IMR-90 (cell line): ENCODE measurements at regions not wholly inside any gene's neighbourhood (a gene's known extent, or its start where the extent isn't known, plus 50 kb on each side); places are given as distances from the start of the nearest gene placed in this dataset.

Experiments used
- ATAC-seq: fragments of 200-7000 bp; cut with Tn5 transposase; 2 replicates; pipeline ENCODE4 v1.9.1; 2020; ENCODE audit warnings: low read depth, mild to moderate bottlenecking, moderate library complexity
- BruUV-seq: library from RNA; stranded (reverse); fragments of 400-500 nt; replicated peaks from 2 replicates; lab custom pipeline; 2021; lab: Mats Ljungman, UMichigan
- CTCF ChIA-PET: fragments of 300-600 bp; formaldehyde crosslinking; extraction: SDS; loops from one replicate; lab custom pipeline; 2021; ENCODE audit warnings: antibody characterized with exemption; lab: Yijun Ruan, JAX
- POLR2A ChIA-PET: fragments of 300-600 bp; sonication (Branson Sonifier 250); formaldehyde crosslinking; loops from one replicate; lab custom pipeline; 2022; ENCODE audit warnings: antibody characterized with exemption; ENCODE audit not compliant: unreplicated experiment; lab: Charles Lee
- DNase-seq: peaks from one replicate; pipeline ENCODE4 v3.0.0; 2013
- H2AFZ ChIP-seq: replicated peaks from 2 replicates; pipeline ENCODE3; 2013; ENCODE audit warnings: low read length, mild to moderate bottlenecking; ENCODE audit not compliant: poor library complexity
- H2AK5ac ChIP-seq: 2 replicates; pipeline ENCODE4 v1.6.1; 2013; ENCODE audit warnings: low read depth, low read length, inconsistent platforms
- H2AK9ac ChIP-seq: replicated peaks from 2 replicates; pipeline ENCODE3; 2013; ENCODE audit warnings: mild to moderate bottlenecking, low read depth, low read length, moderate library complexity; ENCODE audit not compliant: poor library complexity
- H2BK120ac ChIP-seq: 2 replicates; pipeline ENCODE4 v1.6.1; 2013; ENCODE audit warnings: low read depth, low read length, inconsistent platforms
- H2BK15ac ChIP-seq: 3 replicates; pipeline ENCODE4 v1.6.1; 2013; ENCODE audit warnings: low read depth, low read length, inconsistent platforms
- H2BK20ac ChIP-seq: 2 replicates; pipeline ENCODE4 v1.6.1; 2013; ENCODE audit warnings: low read depth, mild to moderate bottlenecking, inconsistent platforms, low read length, moderate library complexity
- H2BK5ac ChIP-seq: 2 replicates; pipeline ENCODE4 v1.6.1; 2013; ENCODE audit warnings: mild to moderate bottlenecking, low read depth, low read length, inconsistent platforms; ENCODE audit not compliant: poor library complexity, severe bottlenecking
- H3K14ac ChIP-seq: replicated peaks from 2 replicates; pipeline ENCODE4 v1.6.1; 2013; ENCODE audit warnings: low read depth, low read length, inconsistent platforms
- H3K18ac ChIP-seq: 2 replicates; pipeline ENCODE4 v1.6.1; 2013; ENCODE audit warnings: low read depth, low read length, control low read depth
- H3K23ac ChIP-seq: 2 replicates; pipeline ENCODE4 v1.6.1; 2013; ENCODE audit warnings: low read depth, low read length, inconsistent platforms
- H3K27ac ChIP-seq: 2 replicates; pipeline ENCODE4 v1.5.1; 2013; ENCODE audit warnings: mild to moderate bottlenecking, control low read depth, low read length; ENCODE audit not compliant: insufficient read depth
- H3K27me3 ChIP-seq: 2 replicates; pipeline ENCODE4 v1.6.1; 2013; ENCODE audit warnings: low read length; ENCODE audit not compliant: control insufficient read depth, insufficient read depth
- H3K36me3 ChIP-seq: 2 replicates; pipeline ENCODE4 v1.6.1; 2013; ENCODE audit warnings: low read length, mixed read lengths; ENCODE audit not compliant: control insufficient read depth, insufficient read depth
- H3K4ac ChIP-seq: 2 replicates; pipeline ENCODE4 v1.6.1; 2013; ENCODE audit warnings: low read depth, low read length, inconsistent platforms
- H3K4me1 ChIP-seq: 2 replicates; pipeline ENCODE4 v1.6.1; 2013; ENCODE audit warnings: low read length, mixed read lengths; ENCODE audit not compliant: control insufficient read depth, insufficient read depth
- H3K4me2 ChIP-seq: 2 replicates; pipeline ENCODE4 v1.6.1; 2013; ENCODE audit warnings: low read depth, mild to moderate bottlenecking, control low read depth, low read length, moderate library complexity
- H3K4me3 ChIP-seq: 2 replicates; pipeline ENCODE4 v1.5.1; 2013; ENCODE audit warnings: low read depth, mild to moderate bottlenecking, control low read depth, low read length, moderate library complexity; ENCODE audit not compliant: insufficient read depth
- H3K56ac ChIP-seq: 2 replicates; pipeline ENCODE4 v1.6.1; 2013; ENCODE audit warnings: low read length, inconsistent platforms; ENCODE audit not compliant: insufficient read depth; ENCODE audit errors: extremely low read depth
- H3K79me1 ChIP-seq, 2 experiments: 2 replicates each; pipeline ENCODE4 v1.6.1; 2013; ENCODE audit warnings: low read length in 2 of 2, inconsistent platforms in 1 of 2, low read depth in 1 of 2
- H3K9ac ChIP-seq: 2 replicates; pipeline ENCODE4 v1.6.1; 2013; ENCODE audit warnings: low read depth, low read length, control low read depth
- H3K9me1 ChIP-seq: 2 replicates; pipeline ENCODE4 v1.6.1; 2013; ENCODE audit warnings: low read length, inconsistent platforms; ENCODE audit not compliant: insufficient read depth
- H3K9me3 ChIP-seq: 2 replicates; pipeline ENCODE4 v1.6.1; 2013; ENCODE audit warnings: low read length; ENCODE audit not compliant: control insufficient read depth, insufficient read depth
- H4K20me1 ChIP-seq: 2 replicates; pipeline ENCODE4 v1.6.1; 2013; ENCODE audit warnings: low read length, inconsistent platforms; ENCODE audit not compliant: insufficient read depth
- H4K5ac ChIP-seq: 2 replicates; pipeline ENCODE4 v1.6.1; 2013; ENCODE audit warnings: mild to moderate bottlenecking, low read depth, low read length, control low read depth
- H4K8ac ChIP-seq, 2 experiments: 2 replicates each; pipeline ENCODE4 v1.6.1; 2013; ENCODE audit warnings: low read depth in 2 of 2, low read length in 2 of 2, control low read depth in 1 of 2, inconsistent platforms in 1 of 2
- H4K91ac ChIP-seq: 2 replicates; pipeline ENCODE4 v1.6.1; 2013; ENCODE audit warnings: low read depth, low read length, inconsistent platforms; ENCODE audit not compliant: insufficient read depth
- CEBPB ChIP-seq: IDR thresholded peaks from 2 replicates; pipeline ENCODE4 v1.6.1; 2012; ENCODE audit warnings: low read depth, low read length, improper control_type of control experiment
- CHD1 ChIP-seq: IDR thresholded peaks from 2 replicates; pipeline ENCODE4 v1.6.1; 2012; ENCODE audit warnings: low read depth, low read length, improper control_type of control experiment
- FOS ChIP-seq: fragments of 150-350 bp; IDR thresholded peaks from 2 replicates; pipeline ENCODE4 v1.6.1; 2016; ENCODE audit warnings: low read depth, low read length
- MAZ ChIP-seq: IDR thresholded peaks from 2 replicates; pipeline ENCODE4 v1.6.1; 2012; ENCODE audit warnings: low read depth, mild to moderate bottlenecking, low read length, improper control_type of control experiment, moderate library complexity, borderline replicate concordance
- RAD21 ChIP-seq: IDR thresholded peaks from 2 replicates; pipeline ENCODE4 v1.6.1; 2012; ENCODE audit warnings: low read length, improper control_type of control experiment
- RCOR1 ChIP-seq: IDR thresholded peaks from 2 replicates; pipeline ENCODE4 v1.6.1; 2012; ENCODE audit warnings: mild to moderate bottlenecking, low read length, improper control_type of control experiment; ENCODE audit not compliant: insufficient replicate concordance
- WGBS, 2 experiments: methylation state at CpG; one replicate each; pipeline versions ENCODE4 v1.1.5 to v1.1.7; 2013; ENCODE audit warnings: missing lambda C conversion rate in 2 of 2; ENCODE audit not compliant: insufficient read length in 1 of 2; ENCODE audit errors: extremely low coverage in 2 of 2; 5-methylcytosine and 5-hydroxymethylcytosine counted together
- dilution Hi-C: fragments of 300-500 bp; cut with HindIII; formaldehyde crosslinking; loops from one replicate; pipeline ENCODE4 v1.14.3; 2018; ENCODE audit warnings: low sequenced_read_pairs; ENCODE audit not compliant: unreplicated experiment
- in situ Hi-C: fragments of 300-500 bp; cut with MboI; formaldehyde crosslinking; loops from 3 replicates; pipeline ENCODE4 v1.14.3; 2019; ENCODE audit warnings: low sequenced_read_pairs, inconsistent platforms, mixed read lengths
- intact Hi-C: fragments of 100-400 bp; cut with micrococcal nuclease; formaldehyde crosslinking; loops from 2 replicates; pipeline ENCODE4 v1.10.0; 2022

DNA sequence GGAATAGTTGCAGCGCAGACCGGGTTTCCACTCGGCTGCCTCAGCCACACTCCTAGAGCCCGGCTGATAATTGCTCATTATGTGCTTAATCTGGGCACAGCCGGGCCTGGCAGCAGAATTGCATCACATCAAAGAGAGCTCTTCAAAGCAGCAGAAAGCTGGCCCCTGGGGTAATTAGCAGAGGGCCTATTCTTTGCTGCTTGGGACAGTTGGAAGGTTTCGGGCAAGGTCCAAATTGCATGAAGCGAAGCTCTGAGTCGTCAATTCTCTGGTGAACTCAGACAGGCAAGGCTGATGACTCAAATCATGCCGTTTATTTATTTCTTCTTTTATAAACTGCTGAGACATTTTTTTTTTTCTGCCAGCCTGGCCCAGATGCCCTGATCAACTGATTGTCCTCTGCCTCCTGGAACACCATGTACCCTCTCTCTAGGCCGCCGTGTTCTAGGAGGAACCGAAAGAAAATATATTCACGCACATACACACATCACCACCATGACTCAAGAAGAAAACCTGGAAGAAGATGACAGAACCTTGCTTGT lies 242.2 kb downstream of the RAB11FIP2 start:
- H4K5ac ChIP-seq = no peak overlapping the region
- H3K4ac ChIP-seq = no peak overlapping the region
- no peaks in the 10 kb centered on the region for H3K79me1 ChIP-seq
- no peak for ATAC-seq
- H3K4me1 ChIP-seq = no peaks in the 10 kb centered on the region
- H3K23ac ChIP-seq = no peak overlapping the region
- 78% methylated on average over 4 of the region's 13 CpGs; no CpG with 5 or more reads in 1 of the 2 experiments for WGBS, 2 experiments
- no peak overlapping the region for H3K4me3 ChIP-seq
- no peak overlapping the region for H2AK9ac ChIP-seq
- H3K56ac ChIP-seq = no peak overlapping the region
- intact Hi-C loops (no loop called here), in situ Hi-C loops (no loop called here), dilution Hi-C loops (no loop called here)
- no peak overlapping the region for H2AFZ ChIP-seq
- POLR2A ChIA-PET = no interaction called here
- no peak overlapping the region for H2BK120ac ChIP-seq
- no peak for DNase-seq
- H2BK5ac ChIP-seq = no peak overlapping the region
- BruUV-seq = no TSS peak
- no peak overlapping the region for H4K8ac ChIP-seq
- H2BK15ac ChIP-seq = no peak overlapping the region
- no peaks in the 10 kb centered on the region for H3K9me1 ChIP-seq
- H2AK5ac ChIP-seq = no peak overlapping the region
- no peak overlapping the region for H3K14ac ChIP-seq
- H3K18ac ChIP-seq = no peak overlapping the region
- H3K9ac ChIP-seq = no peak overlapping the region
- CTCF ChIA-PET = no interaction called here
- H2BK20ac ChIP-seq = no peak overlapping the region
- TF ChIP-seq RAD21 (no peak), RCOR1 (no peak), FOS (no peak), CEBPB (no peak), MAZ (no peak), CHD1 (no peak)
- no peaks in the 10 kb centered on the region for H3K36me3 ChIP-seq
- no peak overlapping the region for H3K4me2 ChIP-seq
- no peak overlapping the region for H4K91ac ChIP-seq
- H3K27me3 ChIP-seq = no peaks in the 10 kb centered on the region
- H3K9me3 ChIP-seq = peaks cover 39% of the 10 kb centered on the region
- H3K27ac ChIP-seq = no peak overlapping the region
- H4K20me1 ChIP-seq = no peaks in the 10 kb centered on the region
